HCT116 (cell line): ENCODE measurements at regions not wholly inside any gene's neighbourhood (a gene's known extent, or its start where the extent isn't known, plus 50 kb on each side); places are given as distances from the start of the nearest gene placed in this dataset.

Experiments used
- ATAC-seq: fragments of 200-7000 bp; cut with Tn5 transposase; 2 replicates; pipeline ENCODE4 v1.9.1; 2020; ENCODE audit warnings: mild to moderate bottlenecking, moderate library complexity
- BruUV-seq: library from RNA; stranded (reverse); fragments of 400-500 nt; replicated peaks from 2 replicates; lab custom pipeline; 2021; lab: Mats Ljungman, UMichigan
- CTCF ChIA-PET: fragments of 300-600 bp; sonication (Branson Sonifier 250); formaldehyde crosslinking; loops from one replicate; lab custom pipeline; 2021; ENCODE audit warnings: antibody characterized with exemption; lab: Charles Lee
- POLR2A ChIA-PET: fragments of 300-600, 350-600 bp; sonication (Branson Sonifier 250); formaldehyde crosslinking; loops from one replicate; lab custom pipeline; 2021; ENCODE audit warnings: antibody characterized with exemption; lab: Charles Lee
- RAD21 ChIA-PET, 2 experiments: fragments of 300-600 bp; sonication (Branson Sonifier 250); formaldehyde crosslinking; loops; one replicate each; lab custom pipeline; 2023; ENCODE audit warnings: low total read pairs in 2 of 2; ENCODE audit not compliant: uncharacterized antibody in 2 of 2, unreplicated experiment in 2 of 2, low non-redundant PET in 1 of 2; lab: Charles Lee
- DNase-seq: peaks from one replicate; pipeline ENCODE4 v3.0.0-alpha.2; 2010; ENCODE audit warnings: low read depth, low spot score
- H2AFZ ChIP-seq: fragments of 200-600 bp; shearing (Covaris generic), sonication (generic); 2 replicates; pipeline ENCODE4 v1.6.1; 2017; ENCODE audit warnings: low read depth, mixed run types, mixed read lengths, antibody characterized with exemption, low read length; ENCODE audit not compliant: poor library complexity, severe bottlenecking
- H3K27ac ChIP-seq: 2 replicates; pipeline ENCODE4 v1.5.1; 2012; ENCODE audit warnings: low read depth, low read length
- H3K27me3 ChIP-seq: fragments of 200-600 bp; sonication (generic); 2 replicates; pipeline ENCODE4 v1.6.1; 2016; ENCODE audit warnings: mixed run types, low read length, mixed read lengths; ENCODE audit not compliant: insufficient read depth
- H3K36me3 ChIP-seq, 2 experiments: fragments of 200-500 bp in 1 of 2; fragments of 200-600 bp in 1 of 2; sonication (Bioruptor generic) in 1 of 2; sonication (generic) in 1 of 2; 2 replicates each; pipeline versions ENCODE4 v1.5.1 to v1.6.1; 2014 to 2016; ENCODE audit warnings: low read length in 2 of 2, inconsistent platforms in 1 of 2, mixed read lengths in 1 of 2, mixed run types in 1 of 2; ENCODE audit not compliant: insufficient read depth in 2 of 2, control insufficient read depth in 1 of 2
- H3K4me1 ChIP-seq, 2 experiments: fragments of 200-600 bp in 1 of 2; sonication (generic) in 1 of 2; 2 replicates each; pipeline versions ENCODE4 v1.5.1 to v1.6.1; 2012 to 2017; ENCODE audit warnings: low read length in 2 of 2, inconsistent platforms in 1 of 2, mild to moderate bottlenecking in 1 of 2, mixed read lengths in 1 of 2, mixed run types in 1 of 2, moderate library complexity in 1 of 2; ENCODE audit not compliant: insufficient read depth in 2 of 2, control insufficient read depth in 1 of 2
- H3K4me2 ChIP-seq: fragments of 200-600 bp; sonication (generic); 2 replicates; pipeline ENCODE4 v1.6.1; 2017; ENCODE audit warnings: mixed run types, low read length, mixed read lengths
- H3K4me3 ChIP-seq, 2 experiments: fragments of 200-600 bp in 1 of 2; sonication (generic) in 1 of 2; replicated peaks in 1 of 2; 2 replicates each; pipeline ENCODE4 v1.5.1; 2011 to 2016; ENCODE audit warnings: low read length in 2 of 2, control low read depth in 1 of 2, low read depth in 1 of 2, mild to moderate bottlenecking in 1 of 2, mixed read lengths in 1 of 2, mixed run types in 1 of 2
- H3K79me2 ChIP-seq: fragments of 200-600 bp; sonication (generic); 2 replicates; pipeline ENCODE4 v1.6.1; 2017; ENCODE audit warnings: mild to moderate bottlenecking, mixed run types, low read length, moderate library complexity, mixed read lengths; ENCODE audit not compliant: insufficient read depth
- H3K9ac ChIP-seq: fragments of 200-600 bp; sonication (generic); 2 replicates; pipeline ENCODE4 v1.6.1; 2016; ENCODE audit warnings: low read length, mixed read lengths
- H3K9me2 ChIP-seq: fragments of 200-600 bp; sonication (generic), shearing (Covaris generic); 2 replicates; pipeline ENCODE4 v1.6.1; 2017; ENCODE audit warnings: mixed run types, mild to moderate bottlenecking, moderate library complexity; ENCODE audit not compliant: insufficient read depth
- H3K9me3 ChIP-seq, 2 experiments: fragments of 200-500 bp in 1 of 2; fragments of 200-600 bp in 1 of 2; sonication (Bioruptor generic) in 1 of 2; sonication (generic) in 1 of 2; 2 replicates each; pipeline ENCODE4 v1.6.1; 2014 to 2017; ENCODE audit warnings: low read length in 2 of 2, mixed read lengths in 2 of 2, inconsistent platforms in 1 of 2, low read depth in 1 of 2, mild to moderate bottlenecking in 1 of 2, mixed run types in 1 of 2, moderate library complexity in 1 of 2; ENCODE audit not compliant: control insufficient read depth in 1 of 2, insufficient read depth in 1 of 2
- H4K20me1 ChIP-seq: fragments of 200-600 bp; sonication (generic), shearing (Covaris generic); 2 replicates; pipeline ENCODE4 v1.6.1; 2017; ENCODE audit warnings: mixed run types, mild to moderate bottlenecking, moderate library complexity; ENCODE audit not compliant: insufficient read depth
- ATF3 ChIP-seq: IDR thresholded peaks from 2 replicates; pipeline ENCODE4 v1.6.1; 2012
- CBX3 ChIP-seq: IDR thresholded peaks from 2 replicates; pipeline ENCODE4 v1.6.1; 2012; ENCODE audit warnings: low read depth
- CEBPB ChIP-seq: IDR thresholded peaks from 2 replicates; pipeline ENCODE4 v1.6.1; 2012; ENCODE audit warnings: low read depth
- EGR1 ChIP-seq: IDR thresholded peaks from 2 replicates; pipeline ENCODE4 v1.6.1; 2012; ENCODE audit warnings: low read depth
- ELF1 ChIP-seq: IDR thresholded peaks from 2 replicates; pipeline ENCODE4 v1.6.1; 2012; ENCODE audit warnings: low read depth, borderline replicate concordance
- EZH2 ChIP-seq: fragments of 200-600 bp; sonication (generic); IDR thresholded peaks from 2 replicates; pipeline ENCODE4 v1.6.1; 2017; ENCODE audit warnings: antibody characterized with exemption, mixed run types
- EZH2phosphoT487 ChIP-seq: fragments of 200-600 bp; IDR thresholded peaks from 2 replicates; pipeline ENCODE4 v1.6.1; 2018; ENCODE audit warnings: antibody characterized with exemption, borderline replicate concordance
- JUND ChIP-seq: IDR thresholded peaks from 2 replicates; pipeline ENCODE4 v1.6.1; 2012
- MAX ChIP-seq: IDR thresholded peaks from 2 replicates; pipeline ENCODE4 v1.6.1; 2012
- POLR2A ChIP-seq: IDR thresholded peaks from 2 replicates; pipeline ENCODE4 v1.7.0; 2011; ENCODE audit warnings: borderline replicate concordance; ENCODE audit not compliant: insufficient read depth, insufficient read length; ENCODE audit errors: extremely low read depth
- POLR2AphosphoS5 ChIP-seq: IDR thresholded peaks from 2 replicates; pipeline ENCODE4 v1.6.1; 2011; ENCODE audit warnings: mild to moderate bottlenecking, low read depth, low read length, moderate library complexity
- RAD21 ChIP-seq: IDR thresholded peaks from 2 replicates; pipeline ENCODE4 v1.6.1; 2012; ENCODE audit warnings: low read depth, mild to moderate bottlenecking
- REST ChIP-seq: IDR thresholded peaks from 2 replicates; pipeline ENCODE4 v1.6.1; 2012; ENCODE audit warnings: low read depth
- SIN3A ChIP-seq: IDR thresholded peaks from 2 replicates; pipeline ENCODE4 v1.6.1; 2012; ENCODE audit warnings: low read depth
- SP1 ChIP-seq: IDR thresholded peaks from 2 replicates; pipeline ENCODE4 v1.6.1; 2012; ENCODE audit warnings: low read depth
- SRF ChIP-seq: IDR thresholded peaks from 2 replicates; pipeline ENCODE4 v1.6.1; 2012; ENCODE audit warnings: low read depth
- YY1 ChIP-seq: IDR thresholded peaks from 2 replicates; pipeline ENCODE4 v1.6.1; 2011; ENCODE audit warnings: low read length, low read depth, moderate library complexity, mild to moderate bottlenecking; ENCODE audit not compliant: insufficient replicate concordance; ENCODE audit errors: extremely low read depth
- ZBTB33 ChIP-seq: IDR thresholded peaks from 2 replicates; pipeline ENCODE4 v1.6.1; 2011; ENCODE audit warnings: mild to moderate bottlenecking, low read length, moderate library complexity; ENCODE audit not compliant: insufficient replicate concordance; ENCODE audit errors: extremely low read depth
- ZFX ChIP-seq: fragments of 450-650 bp; IDR thresholded peaks from 2 replicates; pipeline ENCODE4 v1.6.1; 2017
- intact Hi-C: fragments of 100-400 bp; cut with micrococcal nuclease; formaldehyde crosslinking; loops from 2 replicates; pipeline ENCODE4 v1.10.0; 2022
- TF ChIP-seq, protein P1 (sequence below), 3 experiments: fragments of 200-600 bp in 1 of 3; sonication (generic) in 1 of 3; IDR thresholded peaks in 2 of 3; conservative IDR thresholded peaks in 1 of 3; 2 replicates each; pipeline ENCODE4 v1.5.1; 2012 to 2017; ENCODE audit warnings: low read depth in 2 of 3, low read length in 2 of 3, antibody characterized with exemption in 1 of 3, borderline replicate concordance in 1 of 3, control low read depth in 1 of 3, mild to moderate bottlenecking in 1 of 3, mixed read lengths in 1 of 3, mixed run types in 1 of 3, moderate library complexity in 1 of 3; ENCODE audit not compliant: insufficient read depth in 1 of 3

DNA sequence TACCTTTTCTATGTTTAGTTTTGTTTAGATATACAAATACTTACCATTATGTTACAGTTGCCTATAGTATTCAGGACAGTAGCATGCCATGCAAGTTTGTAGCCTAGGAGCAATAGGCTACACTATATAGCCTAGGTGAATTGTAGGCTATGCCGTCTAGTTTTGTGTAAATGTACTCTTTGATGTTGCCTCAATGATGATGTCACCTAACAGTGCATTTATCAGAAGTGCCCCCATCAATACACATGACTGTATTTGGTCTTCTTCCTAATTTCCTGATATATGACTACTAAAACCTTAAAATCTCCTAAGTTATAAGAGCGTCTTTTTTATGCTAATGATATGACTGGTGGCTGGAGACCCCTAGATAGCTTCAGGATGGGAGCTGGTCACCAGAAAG, 394.4 kb upstream of the STXBP6 start:
- H3K79me2 ChIP-seq: no peaks in the 10 kb centered on the region
- no peaks in the 10 kb centered on the region for H3K4me1 ChIP-seq
- H3K9ac ChIP-seq: no peak overlapping the region
- no peak overlapping the region for H3K4me3 ChIP-seq
- TF ChIP-seq JUND (no peak), YY1 (no peak), CEBPB (no peak), CBX3 (no peak), POLR2A (no peak), RAD21 (no peak), ZBTB33 (no peak), EZH2phosphoT487 (no peak), REST (no peak), SIN3A (no peak), MAX (no peak), ZFX (no peak), POLR2AphosphoS5 (no peak), ATF3 (no peak), EZH2 (no peak), SRF (no peak), ELF1 (no peak), SP1 (no peak), EGR1 (no peak)
- TF ChIP-seq, protein P1, sequence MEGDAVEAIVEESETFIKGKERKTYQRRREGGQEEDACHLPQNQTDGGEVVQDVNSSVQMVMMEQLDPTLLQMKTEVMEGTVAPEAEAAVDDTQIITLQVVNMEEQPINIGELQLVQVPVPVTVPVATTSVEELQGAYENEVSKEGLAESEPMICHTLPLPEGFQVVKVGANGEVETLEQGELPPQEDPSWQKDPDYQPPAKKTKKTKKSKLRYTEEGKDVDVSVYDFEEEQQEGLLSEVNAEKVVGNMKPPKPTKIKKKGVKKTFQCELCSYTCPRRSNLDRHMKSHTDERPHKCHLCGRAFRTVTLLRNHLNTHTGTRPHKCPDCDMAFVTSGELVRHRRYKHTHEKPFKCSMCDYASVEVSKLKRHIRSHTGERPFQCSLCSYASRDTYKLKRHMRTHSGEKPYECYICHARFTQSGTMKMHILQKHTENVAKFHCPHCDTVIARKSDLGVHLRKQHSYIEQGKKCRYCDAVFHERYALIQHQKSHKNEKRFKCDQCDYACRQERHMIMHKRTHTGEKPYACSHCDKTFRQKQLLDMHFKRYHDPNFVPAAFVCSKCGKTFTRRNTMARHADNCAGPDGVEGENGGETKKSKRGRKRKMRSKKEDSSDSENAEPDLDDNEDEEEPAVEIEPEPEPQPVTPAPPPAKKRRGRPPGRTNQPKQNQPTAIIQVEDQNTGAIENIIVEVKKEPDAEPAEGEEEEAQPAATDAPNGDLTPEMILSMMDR (IDR thresholded peaks at IDR 0.05 in 2 of 3, conservative IDR thresholded peaks at IDR 0.05 in 1 of 3; ENCODE audit: borderline replicate concordance in 1 of 3, insufficient read depth in 1 of 3, low read depth in 2 of 3, low read length in 2 of 3): no peak
- TF ChIP-seq, all 23 proteins: peak for 0
- H3K9me2 ChIP-seq: no peaks in the 10 kb centered on the region
- CTCF ChIA-PET: no interaction called here
- ATAC-seq: no peak
- POLR2A ChIA-PET: no interaction called here
- H4K20me1 ChIP-seq: no peaks in the 10 kb centered on the region
- H3K9me3 ChIP-seq: peaks cover 11 to 29% of the 10 kb centered on the region in 2 experiments; a peak in 2 of 4 replicates
- no peak for DNase-seq
- RAD21 ChIA-PET: no interaction called here
- intact Hi-C loops: no loop called here
- H3K27me3 ChIP-seq: no peaks in the 10 kb centered on the region
- H3K36me3 ChIP-seq: no peaks in the 10 kb centered on the region
- no peak overlapping the region for H3K4me2 ChIP-seq
- H2AFZ ChIP-seq: no peak overlapping the region
- BruUV-seq: no TSS peak
- no peak overlapping the region for H3K27ac ChIP-seq
